HepG2 (cell line): ENCODE measurements at regions not wholly inside any gene's neighbourhood (a gene's known extent, or its start where the extent isn't known, plus 50 kb on each side); places are given as distances from the start of the nearest gene placed in this dataset.

Experiments
- ATAC-seq: fragments of 200-7000 bp; cut with Tn5 transposase; 3 replicates; pipeline ENCODE4 v1.9.1; 2020; ENCODE audit warnings: mild to moderate bottlenecking, moderate library complexity
- BruUV-seq: library from RNA; stranded (reverse); fragments of 400-500 nt; replicated peaks from 2 replicates; lab custom pipeline; 2021; lab: Mats Ljungman, UMichigan
- CTCF ChIA-PET: fragments of 300-600 bp; formaldehyde crosslinking; extraction: SDS; loops from one replicate; lab custom pipeline; 2021; ENCODE audit warnings: low total read pairs, inconsistent platforms, low intra/inter-chr PET ratio; lab: Yijun Ruan, JAX
- POLR2A ChIA-PET: fragments of 350-600 bp; sonication (Branson Sonifier 250); formaldehyde crosslinking; loops from one replicate; lab custom pipeline; 2020; ENCODE audit warnings: antibody characterized with exemption, inconsistent platforms; lab: Yijun Ruan, JAX
- DNase-seq: peaks from one replicate; pipeline ENCODE4 v3.0.0-alpha.2; 2015; ENCODE audit warnings: low spot score
- FAIRE-seq: peaks from 3 replicates; lab custom pipeline; 2011; peaks lifted over from hg19 to GRCh38; lab: Jason Lieb, UNC
- H2AFZ ChIP-seq: one replicate; pipeline ENCODE4 v1.6.1; 2011; ENCODE audit warnings: low read length, inconsistent platforms
- H3K27ac ChIP-seq: fragments of 300-600 bp; 3 replicates; pipeline ENCODE4 v1.8.0; 2011; ENCODE audit warnings: mixed run types, mild to moderate bottlenecking, mixed read lengths, low read length, inconsistent platforms; ENCODE audit not compliant: insufficient read depth; ENCODE audit errors: extremely low read length
- H3K27me3 ChIP-seq, 2 experiments: fragments of 200-600 bp in 1 of 2; 2 replicates in 1 of 2; 3 replicates in 1 of 2; pipeline versions ENCODE4 v1.6.0 to v1.8.0; 2011; ENCODE audit warnings: low read length in 2 of 2, mild to moderate bottlenecking in 2 of 2, moderate library complexity in 2 of 2, inconsistent platforms in 1 of 2; ENCODE audit not compliant: insufficient read depth in 2 of 2, control insufficient read depth in 1 of 2
- H3K36me3 ChIP-seq, 2 experiments: fragments of 200-600 bp in 1 of 2; replicated peaks in 1 of 2; 2 replicates in 1 of 2; 3 replicates in 1 of 2; pipeline versions ENCODE4 v1.5.1 to v1.8.0; 2011; ENCODE audit warnings: low read length in 2 of 2, inconsistent platforms in 1 of 2; ENCODE audit not compliant: insufficient read depth in 2 of 2, control insufficient read depth in 1 of 2
- H3K4me1 ChIP-seq: 2 replicates; pipeline ENCODE4 v1.5.1; 2012; ENCODE audit warnings: low read length, inconsistent platforms; ENCODE audit not compliant: insufficient read depth
- H3K4me2 ChIP-seq: 2 replicates; pipeline ENCODE4 v1.6.0; 2011; ENCODE audit warnings: low read depth, low read length, inconsistent platforms
- H3K4me3 ChIP-seq, 3 experiments: fragments of 200-600 bp in 1 of 3; sonication (generic), shearing (Covaris generic) in 1 of 3; replicated peaks in 1 of 3; 2 replicates each; pipeline ENCODE4 v1.5.1; 2011 to 2016; ENCODE audit warnings: low read length in 3 of 3, inconsistent platforms in 2 of 3, low read depth in 2 of 3, mild to moderate bottlenecking in 2 of 3, control low read depth in 1 of 3, mixed read lengths in 1 of 3; ENCODE audit not compliant: insufficient read depth in 1 of 3
- H3K79me2 ChIP-seq: one replicate; pipeline ENCODE4 v1.6.1; 2011; ENCODE audit warnings: low read length, inconsistent platforms; ENCODE audit not compliant: insufficient read depth
- H3K9ac ChIP-seq: 2 replicates; pipeline ENCODE4 v1.6.0; 2011; ENCODE audit warnings: mild to moderate bottlenecking, low read depth, low read length, inconsistent platforms; ENCODE audit not compliant: insufficient read depth
- H3K9me3 ChIP-seq: 2 replicates; pipeline ENCODE4 v1.5.1; 2012; ENCODE audit warnings: mild to moderate bottlenecking, low read length
- H4K20me1 ChIP-seq: 2 replicates; pipeline ENCODE4 v1.6.0; 2011; ENCODE audit warnings: inconsistent platforms, mild to moderate bottlenecking, low read length, moderate library complexity; ENCODE audit not compliant: insufficient read depth
- CEBPZ ChIP-seq: IDR thresholded peaks from 2 replicates; pipeline ENCODE4 v1.6.1; 2012; ENCODE audit warnings: low read length, improper control_type of control experiment
- KMT2A ChIP-seq: sonication (generic); formaldehyde crosslinking; IDR thresholded peaks from 2 replicates; pipeline ENCODE4 v1.4.0; 2020; ENCODE audit warnings: missing genetic modification reagents
- NFRKB ChIP-seq: fragments of 450-650 bp; IDR thresholded peaks from 2 replicates; pipeline ENCODE4 v1.6.1; 2017
- SYNCRIP ChIP-seq: fragments of 200-400 bp; formaldehyde crosslinking; IDR thresholded peaks from 2 replicates; pipeline ENCODE4 v1.6.1; 2018; ENCODE audit warnings: mild to moderate bottlenecking, low read depth, low read length; ENCODE audit not compliant: insufficient read depth
- TOPORS ChIP-seq: sonication (generic); formaldehyde crosslinking; IDR thresholded peaks from 2 replicates; pipeline ENCODE4 v1.8.0; 2023; ENCODE audit warnings: mild to moderate bottlenecking, missing genetic modification reagents
- ZNF567 ChIP-seq: sonication (generic); formaldehyde crosslinking; IDR thresholded peaks from 2 replicates; pipeline ENCODE4 v1.8.1; 2023; ENCODE audit warnings: mild to moderate bottlenecking, missing genetic modification reagents, borderline replicate concordance
- ZNF780A ChIP-seq: sonication (generic); formaldehyde crosslinking; IDR thresholded peaks from 2 replicates; pipeline ENCODE4 v1.8.0; 2022; ENCODE audit warnings: mild to moderate bottlenecking, missing genetic modification reagents, moderate library complexity
- WGBS: methylation state at CpG from one replicate; pipeline ENCODE4 v1.1.6; 2017; ENCODE audit warnings: low lambda C conversion rate; 5-methylcytosine and 5-hydroxymethylcytosine counted together
- in situ Hi-C: cut with HindIII; loops from 2 replicates; pipeline ENCODE4 v1.10.0; 2017; ENCODE audit warnings: low pct_unique_long_range_greater_than_20kb; ENCODE audit not compliant: extremely low pct_ligation_motif_present
- intact Hi-C: fragments of 100-400 bp; cut with micrococcal nuclease; formaldehyde crosslinking; loops from one replicate; pipeline ENCODE4 v1.10.0; 2022; ENCODE audit not compliant: unreplicated experiment

- no peak for TF ChIP-seq ZNF567
Observed at GRCh38 chr1:37309574-37309973, 164.8 kb upstream of the ZC3H12A start (continued).

DNA sequence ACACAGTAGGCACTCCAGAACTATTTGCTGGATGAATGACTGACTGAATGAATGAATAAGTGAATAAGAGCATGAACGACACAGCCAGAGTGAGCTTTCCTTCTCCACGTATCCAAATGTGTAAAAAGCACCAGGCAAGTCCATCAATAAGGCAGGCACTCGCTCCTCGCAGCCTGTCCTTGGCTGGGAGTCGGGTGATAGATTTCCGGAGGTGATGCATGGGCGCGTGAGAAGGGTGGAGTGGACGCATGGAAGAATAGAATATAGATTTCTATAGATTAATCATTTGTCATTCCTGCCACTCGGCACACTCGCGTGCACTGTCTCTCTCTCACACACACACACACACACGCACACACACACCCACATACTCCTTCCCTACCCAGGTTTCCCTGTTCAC is 164.3 kb upstream of the ZC3H12A start:
- H3K36me3 ChIP-seq: no peaks in the 10 kb centered on the region
- H3K4me1 ChIP-seq: no peaks in the 10 kb centered on the region
- intact Hi-C loops: no loop called here
- H3K27ac ChIP-seq: no peak overlapping the region
- H3K79me2 ChIP-seq: no peaks in the 10 kb centered on the region
- POLR2A ChIA-PET: no interaction called here
- TF ChIP-seq SYNCRIP: no peak
- no peak for TF ChIP-seq CEBPZ
- TF ChIP-seq TOPORS (CRISPR knock-in tag): no peak
- no peak for TF ChIP-seq ZNF780A (CRISPR knock-in tag)
- no peak for TF ChIP-seq KMT2A (CRISPR knock-in tag)
- TF ChIP-seq NFRKB: no peak
- H3K4me3 ChIP-seq: no peak overlapping the region
- FAIRE-seq: no peak
- in situ Hi-C loops: no loop called here
- ATAC-seq: no peak
- no peak overlapping the region for H3K4me2 ChIP-seq
- 33% methylated on average over 13 of the region's 13 CpGs for WGBS
- H3K9ac ChIP-seq: no peak overlapping the region
- BruUV-seq: no TSS peak
- no peak overlapping the region for H2AFZ ChIP-seq
- no peaks in the 10 kb centered on the region for H4K20me1 ChIP-seq
- CTCF ChIA-PET: no interaction called here
- H3K9me3 ChIP-seq: no peaks in the 10 kb centered on the region
- peaks cover 2 to 23% of the 10 kb centered on the region in 2 experiments; a peak in 3 of 5 replicates for H3K27me3 ChIP-seq
- DNase-seq: no peak
